Globus pallidus (tissue), 1 donor: ENCODE measurements at regions not wholly inside any gene's neighbourhood (a gene's known extent, or its start where the extent isn't known, plus 50 kb on each side); places are given as distances from the start of the nearest gene placed in this dataset.
"Not testable (repeated sequence)": the region's sequence is repeated elsewhere in the genome, so short reads cannot be mapped to it uniquely, and the experiment has no call there.

Experiments
- DNase-seq: peaks from one replicate; pipeline ENCODE4 v3.0.0-alpha.2; 2015; ENCODE audit warnings: low spot score

- DNase-seq = not testable (repeated sequence)
Observed at GRCh38 chr7:79625921-79626320, 172.5 kb upstream of the MAGI2 start.

GRCh38 chr7:79624336-79624735 is 170.9 kb upstream of the MAGI2 start:
- DNase-seq = no peak

- DNase-seq = no peak
Observed at GRCh38 chr7:79622781-79623180, 169.3 kb upstream of the MAGI2 start.

GRCh38 chr7:79620291-79620690 is 166.8 kb upstream of the MAGI2 start:
- DNase-seq = no peak

GRCh38 chr7:79619216-79619615 is 165.7 kb upstream of the MAGI2 start:
- no peak for DNase-seq

- no peak for DNase-seq
Observed at GRCh38 chr7:79615871-79616640, 162.6 kb upstream of the MAGI2 start.

GRCh38 chr7:79615466-79615865 is 162.0 kb upstream of the MAGI2 start:
- no peak for DNase-seq

DNA sequence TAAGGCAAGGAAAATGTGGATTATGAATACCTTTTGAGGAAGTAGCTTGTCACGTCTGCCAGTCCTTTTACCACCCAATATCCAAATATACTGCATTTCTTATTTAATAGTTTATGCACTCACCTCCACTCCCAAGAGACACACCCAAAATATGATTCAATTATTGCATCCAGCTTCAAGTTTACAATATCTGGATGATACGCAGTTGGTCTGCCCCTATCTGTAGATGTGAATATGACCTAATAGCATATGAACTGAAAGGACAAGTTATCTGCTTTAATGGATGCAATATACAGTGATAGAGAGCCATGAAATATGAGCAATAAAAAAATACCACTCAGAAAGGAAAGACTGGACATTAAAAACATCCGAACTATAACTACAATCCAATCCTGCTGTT is 159.4 kb upstream of the MAGI2 start:
- no peak for DNase-seq

DNA sequence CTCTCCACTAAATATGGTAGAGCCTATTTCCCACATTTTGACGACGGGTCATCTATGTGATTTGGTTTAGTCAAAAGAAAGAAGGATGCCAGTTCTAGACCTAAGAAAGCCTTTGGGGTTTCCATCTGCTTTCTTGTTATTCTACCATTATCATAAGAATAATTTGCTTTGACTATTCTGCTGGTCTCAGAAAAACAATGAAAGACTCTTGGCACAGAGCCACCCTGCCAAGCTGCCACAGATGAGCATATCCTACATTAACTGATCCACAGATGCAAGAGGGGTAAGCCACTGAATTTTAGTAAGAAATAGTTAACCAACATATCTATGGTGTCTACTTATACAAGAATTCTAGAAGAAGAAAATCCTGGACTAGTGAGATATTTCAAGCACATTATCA is 158.6 kb upstream of the MAGI2 start:
- peak; percentile 4 for DNase-seq

DNA sequence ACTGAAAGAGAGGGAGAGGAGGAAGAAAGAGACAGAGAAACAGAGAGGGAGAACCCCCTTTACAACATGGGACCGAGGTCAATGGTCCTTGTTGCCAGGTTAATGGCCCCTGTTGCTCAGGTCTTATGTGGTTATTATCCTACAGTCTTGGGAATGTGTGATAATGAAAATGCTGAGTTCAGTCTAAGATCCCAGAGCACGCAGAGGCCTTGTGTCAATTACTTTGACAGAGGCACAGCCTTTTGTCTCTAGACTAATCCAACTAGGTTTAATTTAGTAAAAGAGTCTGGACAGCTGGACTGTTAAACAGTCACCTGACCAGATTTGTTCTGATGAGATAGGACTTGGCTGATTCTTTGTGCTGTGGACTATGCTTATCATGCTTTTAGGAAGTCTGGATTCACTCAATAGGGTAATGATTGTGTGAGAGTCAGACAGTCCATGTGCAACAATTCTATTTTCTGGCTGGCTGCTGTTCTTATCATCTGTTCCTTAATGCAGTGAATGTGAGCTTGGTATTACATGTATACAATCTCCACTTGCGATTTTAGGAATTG is 157.4 kb upstream of the MAGI2 start:
- DNase-seq = no peak

GRCh38 chr7:79610313-79610712 is 156.8 kb upstream of the MAGI2 start:
- no peak for DNase-seq

DNA sequence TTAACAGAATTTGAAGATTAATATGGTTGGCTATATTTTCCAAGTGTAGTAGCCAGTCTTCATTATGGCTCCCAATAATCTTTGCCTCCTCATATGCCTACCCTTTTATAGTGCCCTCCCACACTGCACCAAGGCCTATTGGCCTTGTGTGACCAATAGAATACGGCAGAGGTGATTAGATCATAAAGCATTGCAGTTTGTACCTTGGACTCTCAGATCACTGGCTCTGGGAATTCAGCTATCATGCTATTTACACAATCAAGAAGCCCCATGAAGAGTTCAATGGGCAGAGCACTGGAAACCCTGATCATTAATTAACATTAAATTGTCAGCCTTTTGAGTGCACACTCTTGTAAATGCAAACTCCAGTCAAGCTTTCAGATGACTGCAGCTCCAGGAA is 154.5 kb upstream of the MAGI2 start:
- no peak for DNase-seq

DNA sequence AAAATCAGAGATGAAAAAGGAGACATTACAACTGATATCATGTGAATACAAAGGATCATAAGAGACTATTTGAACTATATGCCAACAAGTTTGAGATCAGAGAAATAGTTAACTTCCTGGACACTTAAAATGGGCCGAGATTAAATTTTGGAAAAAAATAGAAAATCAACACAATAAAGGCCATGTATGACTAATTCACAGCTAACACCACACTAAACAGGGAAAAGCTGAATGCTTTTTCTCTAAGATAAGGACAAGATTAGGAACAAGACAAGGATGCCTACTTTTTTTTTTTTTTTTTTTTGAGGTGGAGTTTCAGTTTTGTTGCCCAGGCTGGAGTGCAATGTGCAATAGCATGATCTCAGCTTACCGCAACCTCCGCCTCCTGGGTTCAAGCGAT is 151.4 kb upstream of the MAGI2 start:
- no peak for DNase-seq

DNA sequence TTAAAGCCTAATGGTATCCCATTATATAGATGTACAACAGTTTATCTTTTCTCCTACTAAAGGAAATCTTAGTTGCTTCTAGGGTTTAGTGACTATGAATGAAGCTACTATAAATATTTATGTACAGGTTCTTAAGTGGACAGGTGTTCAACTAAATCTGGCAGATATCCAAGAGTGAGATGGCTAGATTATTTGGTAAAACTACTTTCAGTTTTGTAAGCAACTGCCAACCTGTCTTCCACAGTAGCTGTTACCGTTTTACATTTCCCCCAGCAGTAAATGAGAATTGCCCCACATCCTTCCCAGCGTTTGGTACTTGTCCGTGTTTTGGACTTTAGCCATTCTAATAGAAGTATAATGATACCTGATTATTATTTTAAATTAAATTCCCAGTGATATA is 144.9 kb upstream of the MAGI2 start:
- no peak for DNase-seq

DNA sequence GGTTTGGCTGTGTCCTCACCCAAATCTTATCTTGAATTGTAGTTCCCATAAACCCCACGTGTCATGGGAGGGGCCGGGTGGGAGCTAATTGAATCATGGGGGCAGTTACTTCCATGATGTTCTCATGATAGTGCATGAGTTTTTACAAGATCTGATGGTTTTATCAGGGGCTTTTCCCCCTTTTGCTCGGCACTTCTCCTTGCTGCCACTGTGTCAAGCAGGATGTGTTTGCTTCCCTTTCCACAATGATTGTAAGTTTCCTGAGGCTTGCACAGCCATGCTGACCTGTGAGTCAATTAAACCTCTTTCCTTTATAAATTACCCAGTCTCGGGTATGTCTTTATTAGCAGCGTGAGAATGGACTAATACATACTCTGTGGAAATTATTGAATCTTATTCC is 141.2 kb upstream of the MAGI2 start:
- not testable (repeated sequence) for DNase-seq

DNA sequence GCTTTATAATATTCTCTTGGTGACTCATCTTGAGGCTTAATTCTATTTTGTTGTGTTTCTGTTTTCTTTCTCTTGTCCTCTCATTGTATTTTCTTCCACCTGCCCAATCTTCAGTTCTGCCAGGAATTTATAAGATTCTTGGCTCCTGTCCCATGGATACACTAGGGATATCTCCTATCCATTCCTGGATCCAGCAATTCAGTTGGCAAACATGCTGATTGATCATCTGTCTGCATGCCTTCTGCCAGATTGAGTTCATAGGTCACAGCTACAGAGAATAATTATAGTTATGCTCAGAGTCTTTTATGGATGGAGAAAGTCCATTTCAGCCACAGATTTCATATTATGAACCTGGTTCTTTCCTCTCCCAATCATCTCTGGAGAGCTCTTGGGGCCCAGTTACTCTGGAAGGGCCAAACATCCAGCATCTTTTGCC is 140.4 kb upstream of the MAGI2 start:
- DNase-seq = no peak

DNA sequence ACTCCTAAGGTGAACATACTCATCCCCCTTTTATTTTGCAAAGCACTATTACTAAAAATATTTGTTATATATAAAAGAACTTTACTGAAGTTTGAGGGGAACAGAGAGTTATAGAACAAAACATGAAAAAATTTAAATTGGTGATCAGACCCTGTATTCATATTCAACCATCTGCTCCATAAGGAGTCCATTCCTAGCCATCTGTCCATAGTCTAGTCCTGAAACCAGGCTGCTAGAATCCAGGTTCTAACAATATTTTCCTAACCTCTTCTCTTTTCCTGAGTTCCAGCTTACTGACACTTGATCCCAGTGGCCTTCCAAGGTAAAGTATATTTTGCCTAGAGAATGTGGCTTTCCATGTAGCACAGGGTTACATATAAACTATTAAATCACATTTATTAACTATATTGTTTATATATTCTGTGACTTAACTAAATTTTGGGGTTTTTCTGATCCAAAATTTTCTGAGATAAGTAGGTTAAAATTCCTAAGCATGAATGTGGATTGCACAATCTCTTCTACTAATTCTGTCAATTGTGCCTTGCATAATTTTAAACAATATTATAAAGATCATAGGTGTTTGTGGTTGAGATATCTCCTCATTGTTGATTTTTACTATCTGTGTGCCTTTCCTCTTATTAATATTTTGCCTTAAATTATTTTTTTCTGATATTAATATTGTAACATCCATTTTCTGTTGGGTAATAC is 137.6 kb upstream of the MAGI2 start:
- DNase-seq = no peak

DNA sequence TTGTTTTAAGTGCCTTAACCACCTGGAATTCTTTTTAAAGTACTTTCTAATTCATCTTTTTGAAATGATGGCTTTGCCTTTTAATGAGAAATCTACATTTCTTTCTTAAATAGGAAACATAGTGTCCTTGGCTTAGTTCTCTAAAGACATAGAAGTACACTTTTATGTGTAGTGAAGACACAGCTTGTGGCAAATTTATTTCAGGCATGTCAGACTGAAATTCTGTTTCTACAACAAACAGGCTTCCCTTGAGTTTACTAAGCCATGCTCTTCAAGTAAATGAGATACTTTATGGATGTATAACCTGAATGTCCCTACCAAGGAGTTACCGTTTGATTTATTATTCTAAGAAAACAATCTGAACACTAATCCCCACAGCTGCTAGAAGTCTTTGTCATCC is 136.9 kb upstream of the MAGI2 start:
- no peak for DNase-seq

DNA sequence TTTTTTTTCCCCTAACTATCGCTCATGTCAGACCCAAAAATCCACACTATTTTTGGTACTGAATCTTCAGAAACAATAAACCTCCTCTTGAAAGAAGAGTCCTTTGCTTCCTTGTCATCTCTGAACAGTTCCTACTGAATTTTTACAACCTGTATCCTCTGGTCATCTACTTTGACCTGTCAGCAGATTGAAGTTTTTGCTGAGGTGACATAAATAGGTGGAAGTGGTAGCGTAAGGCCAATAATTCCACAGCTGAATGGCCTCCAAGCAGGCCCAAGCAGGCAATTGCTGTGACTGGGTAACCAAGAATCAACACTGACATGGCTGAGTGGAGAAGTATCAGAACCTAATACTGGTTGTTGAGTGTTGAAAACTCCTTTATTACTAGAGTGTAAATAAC is 117.4 kb upstream of the MAGI2 start:
- no peak for DNase-seq

DNA sequence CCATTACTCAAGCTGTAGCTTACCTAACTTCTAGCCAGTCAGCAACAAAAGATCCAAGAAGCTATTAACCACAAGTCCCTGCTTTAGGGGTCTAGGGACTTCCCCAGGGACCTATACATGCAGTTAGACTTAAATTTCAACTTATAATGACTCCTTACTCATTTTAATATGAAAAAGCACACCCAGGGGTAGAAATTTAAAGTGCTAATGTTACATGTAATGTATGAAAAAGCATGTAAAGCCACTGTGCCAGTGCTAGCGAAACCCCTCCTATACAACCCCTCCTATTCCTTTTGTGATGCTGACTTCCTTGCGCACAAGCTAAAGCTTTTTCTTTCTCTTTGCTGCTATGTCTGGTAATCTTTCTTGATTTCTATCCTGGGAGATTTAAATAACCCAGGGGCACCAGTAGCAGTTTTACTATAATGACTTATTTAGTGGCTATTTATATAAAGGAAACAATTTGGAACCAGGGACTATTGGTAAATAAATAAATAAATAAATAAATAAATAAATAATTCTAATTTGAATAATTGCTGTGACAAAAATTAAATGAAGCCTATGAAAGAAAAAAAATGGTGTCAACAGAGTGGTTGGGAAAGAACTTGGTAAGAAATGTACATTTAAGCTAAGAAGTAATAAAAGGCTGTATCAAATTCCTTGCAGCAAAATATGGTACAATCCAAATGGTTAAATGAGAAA is 110.5 kb upstream of the MAGI2 start:
- no peak for DNase-seq

- no peak for DNase-seq
Observed at GRCh38 chr7:79555571-79555970, 102.1 kb upstream of the MAGI2 start.

DNA sequence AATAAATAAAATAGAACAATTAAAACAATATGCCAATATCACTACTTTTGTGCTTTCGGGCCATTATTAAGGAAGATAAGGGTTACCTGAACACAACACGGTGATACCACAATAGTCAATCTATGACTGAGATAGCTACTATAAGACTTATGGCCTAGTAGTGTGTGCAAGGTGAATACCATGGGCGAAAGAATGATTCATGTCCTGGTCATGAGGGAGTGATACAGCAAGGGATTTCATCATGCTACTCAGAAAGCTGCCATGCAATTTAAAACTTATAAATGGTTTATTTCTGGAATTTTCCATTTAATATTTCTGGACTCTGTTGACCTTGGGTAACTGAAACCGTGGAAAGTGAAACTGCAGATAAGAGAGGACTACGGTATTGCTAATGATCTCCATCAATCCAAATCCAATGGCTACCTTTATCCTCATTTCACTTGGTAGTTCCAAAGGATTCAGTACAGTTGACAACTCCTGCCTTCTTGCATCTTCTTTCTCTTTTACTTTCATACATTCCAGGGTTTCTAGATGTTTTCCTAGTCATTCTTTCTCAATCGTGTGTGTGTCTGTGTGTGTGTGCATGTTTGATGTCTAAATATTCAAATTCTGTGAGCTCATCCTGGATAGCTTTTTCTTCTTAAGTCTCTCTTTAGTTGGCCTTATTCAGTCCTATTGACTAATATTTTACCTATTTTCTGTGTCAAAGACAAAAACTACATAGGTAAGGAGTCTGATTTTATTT is 100.5 kb upstream of the MAGI2 start:
- no peak for DNase-seq
